Suppressor macrophage treated with lipopolysaccharide for 1 hour (primary cell): ENCODE measurements at regions not wholly inside any gene's neighbourhood (a gene's known extent, or its start where the extent isn't known, plus 50 kb on each side); places are given as distances from the start of the nearest gene placed in this dataset.

Experiments
- DNase-seq, 3 donors: peaks; one replicate each; pipeline ENCODE4 v3.0.0-alpha.2; 2020 to 2022

GRCh38 chr18:54020156-54020745 is 204.2 kb downstream of the MBD2 start:
- no peak for DNase-seq

GRCh38 chr18:54019641-54020040 is 204.8 kb downstream of the MBD2 start:
- DNase-seq, result no peak

GRCh38 chr18:54013452-54013851 is 211.0 kb downstream of the MBD2 start:
- DNase-seq, result no peak

GRCh38 chr18:54004828-54005227 is 219.6 kb downstream of the MBD2 start:
- no peak for DNase-seq

GRCh38 chr18:54003195-54003594 is 221.3 kb downstream of the MBD2 start:
- DNase-seq, result no peak

GRCh38 chr18:53997064-53997463 is 227.4 kb downstream of the MBD2 start:
- DNase-seq, result no peak

- no peak for DNase-seq
Observed at GRCh38 chr18:53994016-53994415, 230.5 kb downstream of the MBD2 start.

GRCh38 chr18:53991805-53992204 is 232.7 kb downstream of the MBD2 start:
- DNase-seq, result no peak

GRCh38 chr18:53991202-53991601 is 233.3 kb downstream of the MBD2 start:
- no peak for DNase-seq

GRCh38 chr18:53990485-53990884 is 234.0 kb downstream of the MBD2 start:
- no peak for DNase-seq

GRCh38 chr18:53984021-53984420 is 240.4 kb downstream of the MBD2 start:
- no peak for DNase-seq

GRCh38 chr18:53971331-53971730 is 253.1 kb downstream of the MBD2 start:
- no peak for DNase-seq

- DNase-seq, result no peak
Observed at GRCh38 chr18:53952700-53953099, 271.8 kb downstream of the MBD2 start.

GRCh38 chr18:53950545-53950944 is 273.9 kb downstream of the MBD2 start:
- DNase-seq, result no peak

GRCh38 chr18:53948991-53949390 is 275.5 kb downstream of the MBD2 start:
- no peak for DNase-seq

GRCh38 chr18:53947092-53947640 is 277.3 kb downstream of the MBD2 start:
- DNase-seq, result no peak

- no peak for DNase-seq
Observed at GRCh38 chr18:53946594-53946993, 277.9 kb downstream of the MBD2 start.

GRCh38 chr18:53944721-53945120 is 279.7 kb downstream of the MBD2 start:
- DNase-seq, result no peak

GRCh38 chr18:53943326-53943860 is 281.1 kb downstream of the MBD2 start:
- DNase-seq, result no peak

GRCh38 chr18:53941601-53942338 is 282.7 kb downstream of the MBD2 start:
- DNase-seq, result no peak

- DNase-seq, result peak in 1 of 3 donors; percentile 1
Observed at GRCh38 chr18:53937037-53937436, 287.4 kb downstream of the MBD2 start.

- DNase-seq, result no peak
Observed at GRCh38 chr18:53935803-53936202, 288.7 kb downstream of the MBD2 start.

GRCh38 chr18:53935399-53935798 is 289.1 kb downstream of the MBD2 start:
- DNase-seq, result no peak
